IMR-90 (cell line): ENCODE measurements at regions not wholly inside any gene's neighbourhood (a gene's known extent, or its start where the extent isn't known, plus 50 kb on each side); places are given as distances from the start of the nearest gene placed in this dataset.

Experiments
- ATAC-seq: fragments of 200-7000 bp; cut with Tn5 transposase; 2 replicates; pipeline ENCODE4 v1.9.1; 2020; ENCODE audit warnings: low read depth, mild to moderate bottlenecking, moderate library complexity
- BruUV-seq: library from RNA; stranded (reverse); fragments of 400-500 nt; replicated peaks from 2 replicates; lab custom pipeline; 2021; lab: Mats Ljungman, UMichigan
- CTCF ChIA-PET: fragments of 300-600 bp; formaldehyde crosslinking; extraction: SDS; loops from one replicate; lab custom pipeline; 2021; ENCODE audit warnings: antibody characterized with exemption; lab: Yijun Ruan, JAX
- POLR2A ChIA-PET: fragments of 300-600 bp; sonication (Branson Sonifier 250); formaldehyde crosslinking; loops from one replicate; lab custom pipeline; 2022; ENCODE audit warnings: antibody characterized with exemption; ENCODE audit not compliant: unreplicated experiment; lab: Charles Lee
- DNase-seq: peaks from one replicate; pipeline ENCODE4 v3.0.0; 2013
- H2AFZ ChIP-seq: replicated peaks from 2 replicates; pipeline ENCODE3; 2013; ENCODE audit warnings: low read length, mild to moderate bottlenecking; ENCODE audit not compliant: poor library complexity
- H2AK5ac ChIP-seq: 2 replicates; pipeline ENCODE4 v1.6.1; 2013; ENCODE audit warnings: low read depth, low read length, inconsistent platforms
- H2AK9ac ChIP-seq: replicated peaks from 2 replicates; pipeline ENCODE3; 2013; ENCODE audit warnings: mild to moderate bottlenecking, low read depth, low read length, moderate library complexity; ENCODE audit not compliant: poor library complexity
- H2BK120ac ChIP-seq: 2 replicates; pipeline ENCODE4 v1.6.1; 2013; ENCODE audit warnings: low read depth, low read length, inconsistent platforms
- H2BK15ac ChIP-seq: 3 replicates; pipeline ENCODE4 v1.6.1; 2013; ENCODE audit warnings: low read depth, low read length, inconsistent platforms
- H2BK20ac ChIP-seq: 2 replicates; pipeline ENCODE4 v1.6.1; 2013; ENCODE audit warnings: low read depth, mild to moderate bottlenecking, inconsistent platforms, low read length, moderate library complexity
- H2BK5ac ChIP-seq: 2 replicates; pipeline ENCODE4 v1.6.1; 2013; ENCODE audit warnings: mild to moderate bottlenecking, low read depth, low read length, inconsistent platforms; ENCODE audit not compliant: poor library complexity, severe bottlenecking
- H3K14ac ChIP-seq: replicated peaks from 2 replicates; pipeline ENCODE4 v1.6.1; 2013; ENCODE audit warnings: low read depth, low read length, inconsistent platforms
- H3K18ac ChIP-seq: 2 replicates; pipeline ENCODE4 v1.6.1; 2013; ENCODE audit warnings: low read depth, low read length, control low read depth
- H3K23ac ChIP-seq: 2 replicates; pipeline ENCODE4 v1.6.1; 2013; ENCODE audit warnings: low read depth, low read length, inconsistent platforms
- H3K27ac ChIP-seq: 2 replicates; pipeline ENCODE4 v1.5.1; 2013; ENCODE audit warnings: mild to moderate bottlenecking, control low read depth, low read length; ENCODE audit not compliant: insufficient read depth
- H3K27me3 ChIP-seq: 2 replicates; pipeline ENCODE4 v1.6.1; 2013; ENCODE audit warnings: low read length; ENCODE audit not compliant: control insufficient read depth, insufficient read depth
- H3K36me3 ChIP-seq: 2 replicates; pipeline ENCODE4 v1.6.1; 2013; ENCODE audit warnings: low read length, mixed read lengths; ENCODE audit not compliant: control insufficient read depth, insufficient read depth
- H3K4ac ChIP-seq: 2 replicates; pipeline ENCODE4 v1.6.1; 2013; ENCODE audit warnings: low read depth, low read length, inconsistent platforms
- H3K4me1 ChIP-seq: 2 replicates; pipeline ENCODE4 v1.6.1; 2013; ENCODE audit warnings: low read length, mixed read lengths; ENCODE audit not compliant: control insufficient read depth, insufficient read depth
- H3K4me2 ChIP-seq: 2 replicates; pipeline ENCODE4 v1.6.1; 2013; ENCODE audit warnings: low read depth, mild to moderate bottlenecking, control low read depth, low read length, moderate library complexity
- H3K4me3 ChIP-seq: 2 replicates; pipeline ENCODE4 v1.5.1; 2013; ENCODE audit warnings: low read depth, mild to moderate bottlenecking, control low read depth, low read length, moderate library complexity; ENCODE audit not compliant: insufficient read depth
- H3K56ac ChIP-seq: 2 replicates; pipeline ENCODE4 v1.6.1; 2013; ENCODE audit warnings: low read length, inconsistent platforms; ENCODE audit not compliant: insufficient read depth; ENCODE audit errors: extremely low read depth
- H3K79me1 ChIP-seq, 2 experiments: 2 replicates each; pipeline ENCODE4 v1.6.1; 2013; ENCODE audit warnings: low read length in 2 of 2, inconsistent platforms in 1 of 2, low read depth in 1 of 2
- H3K9ac ChIP-seq: 2 replicates; pipeline ENCODE4 v1.6.1; 2013; ENCODE audit warnings: low read depth, low read length, control low read depth
- H3K9me1 ChIP-seq: 2 replicates; pipeline ENCODE4 v1.6.1; 2013; ENCODE audit warnings: low read length, inconsistent platforms; ENCODE audit not compliant: insufficient read depth
- H3K9me3 ChIP-seq: 2 replicates; pipeline ENCODE4 v1.6.1; 2013; ENCODE audit warnings: low read length; ENCODE audit not compliant: control insufficient read depth, insufficient read depth
- H4K20me1 ChIP-seq: 2 replicates; pipeline ENCODE4 v1.6.1; 2013; ENCODE audit warnings: low read length, inconsistent platforms; ENCODE audit not compliant: insufficient read depth
- H4K5ac ChIP-seq: 2 replicates; pipeline ENCODE4 v1.6.1; 2013; ENCODE audit warnings: mild to moderate bottlenecking, low read depth, low read length, control low read depth
- H4K8ac ChIP-seq, 2 experiments: 2 replicates each; pipeline ENCODE4 v1.6.1; 2013; ENCODE audit warnings: low read depth in 2 of 2, low read length in 2 of 2, control low read depth in 1 of 2, inconsistent platforms in 1 of 2
- H4K91ac ChIP-seq: 2 replicates; pipeline ENCODE4 v1.6.1; 2013; ENCODE audit warnings: low read depth, low read length, inconsistent platforms; ENCODE audit not compliant: insufficient read depth
- CEBPB ChIP-seq: IDR thresholded peaks from 2 replicates; pipeline ENCODE4 v1.6.1; 2012; ENCODE audit warnings: low read depth, low read length, improper control_type of control experiment
- FOS ChIP-seq: fragments of 150-350 bp; IDR thresholded peaks from 2 replicates; pipeline ENCODE4 v1.6.1; 2016; ENCODE audit warnings: low read depth, low read length
- MAFK ChIP-seq: IDR thresholded peaks from 2 replicates; pipeline ENCODE4 v1.6.1; 2012; ENCODE audit warnings: low read depth, low read length, improper control_type of control experiment
- MAZ ChIP-seq: IDR thresholded peaks from 2 replicates; pipeline ENCODE4 v1.6.1; 2012; ENCODE audit warnings: low read depth, mild to moderate bottlenecking, low read length, improper control_type of control experiment, moderate library complexity, borderline replicate concordance
- RFX5 ChIP-seq: IDR thresholded peaks from 2 replicates; pipeline ENCODE4 v1.8.0; 2012; ENCODE audit warnings: low read depth, mild to moderate bottlenecking, low read length, moderate library complexity
- SMC3 ChIP-seq: fragments of 150-350 bp; IDR thresholded peaks from 2 replicates; pipeline ENCODE4 v1.6.1; 2016; ENCODE audit warnings: low read depth, mild to moderate bottlenecking, antibody characterized with exemption, low read length, moderate library complexity
- dilution Hi-C: fragments of 300-500 bp; cut with HindIII; formaldehyde crosslinking; loops from one replicate; pipeline ENCODE4 v1.14.3; 2018; ENCODE audit warnings: low sequenced_read_pairs; ENCODE audit not compliant: unreplicated experiment
- in situ Hi-C: fragments of 300-500 bp; cut with MboI; formaldehyde crosslinking; loops from 3 replicates; pipeline ENCODE4 v1.14.3; 2019; ENCODE audit warnings: low sequenced_read_pairs, inconsistent platforms, mixed read lengths
- intact Hi-C: fragments of 100-400 bp; cut with micrococcal nuclease; formaldehyde crosslinking; loops from 2 replicates; pipeline ENCODE4 v1.10.0; 2022
- TF ChIP-seq, protein P1 (sequence below): conservative IDR thresholded peaks from 2 replicates; pipeline ENCODE4 v1.5.1; 2012; ENCODE audit warnings: mild to moderate bottlenecking, low read depth, low read length, improper control_type of control experiment
- TF ChIP-seq, protein P2 (sequence below): fragments of 150-350 bp; IDR thresholded peaks from 2 replicates; pipeline ENCODE4 v1.6.1; 2017; ENCODE audit warnings: mild to moderate bottlenecking, antibody characterized with exemption, low read length, low read depth
- TF ChIP-seq, protein P3 (sequence below): fragments of 150-350 bp; IDR thresholded peaks from 2 replicates; pipeline ENCODE4 v1.6.1; 2016; ENCODE audit warnings: low read depth, mild to moderate bottlenecking, low read length, moderate library complexity, borderline replicate concordance

DNA sequence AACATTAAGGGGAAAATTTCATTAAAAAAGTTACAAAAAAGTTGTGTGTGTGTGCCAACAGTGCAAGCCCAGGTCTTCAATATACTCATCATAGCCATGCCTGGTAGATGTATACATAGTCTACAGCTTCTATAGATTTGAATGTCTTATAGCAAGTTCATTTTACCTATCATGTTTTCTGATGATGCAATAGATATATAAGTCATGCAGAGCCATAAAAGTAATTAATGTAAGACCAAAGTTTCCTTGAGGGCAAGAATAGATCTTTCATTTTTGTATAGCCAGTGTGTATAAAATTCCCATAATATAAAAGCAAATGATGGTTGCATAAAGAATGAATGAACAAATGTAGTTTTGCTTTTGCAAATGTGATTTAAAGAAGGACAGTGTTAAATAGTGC lies 1138.4 kb downstream of the TBL1XR1 start:
- ChIA-PET CTCF (no interaction called here), POLR2A (no interaction called here)
- no peak overlapping the region for H3K14ac ChIP-seq
- intact Hi-C loops (no loop called here), dilution Hi-C loops (no loop called here), in situ Hi-C loops (no loop called here)
- H3K9me3 ChIP-seq = no peaks in the 10 kb centered on the region
- no peak overlapping the region for H3K23ac ChIP-seq
- H2AFZ ChIP-seq = no peak overlapping the region
- no peak overlapping the region for H3K9ac ChIP-seq
- no peaks in the 10 kb centered on the region for H3K4me1 ChIP-seq
- H2BK120ac ChIP-seq = no peak overlapping the region
- H3K36me3 ChIP-seq = no peaks in the 10 kb centered on the region
- no peak overlapping the region for H3K4ac ChIP-seq
- no peak overlapping the region for H4K91ac ChIP-seq
- no TSS peak for BruUV-seq
- TF ChIP-seq, protein P1, sequence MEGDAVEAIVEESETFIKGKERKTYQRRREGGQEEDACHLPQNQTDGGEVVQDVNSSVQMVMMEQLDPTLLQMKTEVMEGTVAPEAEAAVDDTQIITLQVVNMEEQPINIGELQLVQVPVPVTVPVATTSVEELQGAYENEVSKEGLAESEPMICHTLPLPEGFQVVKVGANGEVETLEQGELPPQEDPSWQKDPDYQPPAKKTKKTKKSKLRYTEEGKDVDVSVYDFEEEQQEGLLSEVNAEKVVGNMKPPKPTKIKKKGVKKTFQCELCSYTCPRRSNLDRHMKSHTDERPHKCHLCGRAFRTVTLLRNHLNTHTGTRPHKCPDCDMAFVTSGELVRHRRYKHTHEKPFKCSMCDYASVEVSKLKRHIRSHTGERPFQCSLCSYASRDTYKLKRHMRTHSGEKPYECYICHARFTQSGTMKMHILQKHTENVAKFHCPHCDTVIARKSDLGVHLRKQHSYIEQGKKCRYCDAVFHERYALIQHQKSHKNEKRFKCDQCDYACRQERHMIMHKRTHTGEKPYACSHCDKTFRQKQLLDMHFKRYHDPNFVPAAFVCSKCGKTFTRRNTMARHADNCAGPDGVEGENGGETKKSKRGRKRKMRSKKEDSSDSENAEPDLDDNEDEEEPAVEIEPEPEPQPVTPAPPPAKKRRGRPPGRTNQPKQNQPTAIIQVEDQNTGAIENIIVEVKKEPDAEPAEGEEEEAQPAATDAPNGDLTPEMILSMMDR = no peak
- peak; percentile 75 for TF ChIP-seq CEBPB
- TF ChIP-seq, protein P2, sequence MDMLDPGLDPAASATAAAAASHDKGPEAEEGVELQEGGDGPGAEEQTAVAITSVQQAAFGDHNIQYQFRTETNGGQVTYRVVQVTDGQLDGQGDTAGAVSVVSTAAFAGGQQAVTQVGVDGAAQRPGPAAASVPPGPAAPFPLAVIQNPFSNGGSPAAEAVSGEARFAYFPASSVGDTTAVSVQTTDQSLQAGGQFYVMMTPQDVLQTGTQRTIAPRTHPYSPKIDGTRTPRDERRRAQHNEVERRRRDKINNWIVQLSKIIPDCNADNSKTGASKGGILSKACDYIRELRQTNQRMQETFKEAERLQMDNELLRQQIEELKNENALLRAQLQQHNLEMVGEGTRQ = no peak
- TF ChIP-seq MAFK = no peak
- no peak for TF ChIP-seq SMC3
- TF ChIP-seq, protein P3, sequence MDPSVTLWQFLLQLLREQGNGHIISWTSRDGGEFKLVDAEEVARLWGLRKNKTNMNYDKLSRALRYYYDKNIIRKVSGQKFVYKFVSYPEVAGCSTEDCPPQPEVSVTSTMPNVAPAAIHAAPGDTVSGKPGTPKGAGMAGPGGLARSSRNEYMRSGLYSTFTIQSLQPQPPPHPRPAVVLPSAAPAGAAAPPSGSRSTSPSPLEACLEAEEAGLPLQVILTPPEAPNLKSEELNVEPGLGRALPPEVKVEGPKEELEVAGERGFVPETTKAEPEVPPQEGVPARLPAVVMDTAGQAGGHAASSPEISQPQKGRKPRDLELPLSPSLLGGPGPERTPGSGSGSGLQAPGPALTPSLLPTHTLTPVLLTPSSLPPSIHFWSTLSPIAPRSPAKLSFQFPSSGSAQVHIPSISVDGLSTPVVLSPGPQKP = no peak
- no peak for TF ChIP-seq RFX5
- TF ChIP-seq FOS = no peak
- TF ChIP-seq MAZ = no peak
- no peak overlapping the region for H3K27ac ChIP-seq
- no peak overlapping the region for H4K5ac ChIP-seq
- ATAC-seq (no peak), DNase-seq (no peak)
- H3K27me3 ChIP-seq = no peaks in the 10 kb centered on the region
- no peak overlapping the region for H3K4me2 ChIP-seq
- no peak overlapping the region for H3K56ac ChIP-seq
- no peak overlapping the region for H2AK9ac ChIP-seq
- no peak overlapping the region for H2BK20ac ChIP-seq
- H4K20me1 ChIP-seq = no peaks in the 10 kb centered on the region
- H3K18ac ChIP-seq = no peak overlapping the region
- no peak overlapping the region for H2AK5ac ChIP-seq
- no peak overlapping the region for H2BK5ac ChIP-seq
- no peaks in the 10 kb centered on the region for H3K79me1 ChIP-seq
- H4K8ac ChIP-seq = no peak overlapping the region
- no peaks in the 10 kb centered on the region for H3K9me1 ChIP-seq
- H2BK15ac ChIP-seq = no peak overlapping the region
- H3K4me3 ChIP-seq = no peak overlapping the region
